DND-41 (cell line): ENCODE measurements at regions not wholly inside any gene's neighbourhood (a gene's known extent, or its start where the extent isn't known, plus 50 kb on each side); places are given as distances from the start of the nearest gene placed in this dataset.

ENCODE experiments used
- CTCF ChIP-seq: IDR thresholded peaks from 2 replicates; pipeline ENCODE4 v1.5.1; 2012; ENCODE audit warnings: borderline replicate concordance, low read length, moderate library complexity, mild to moderate bottlenecking; ENCODE audit not compliant: poor library complexity, severe bottlenecking; ENCODE audit errors: extremely low read depth
- EZH2 ChIP-seq: IDR thresholded peaks from 3 replicates; pipeline ENCODE4 v1.6.1; 2012; ENCODE audit warnings: borderline replicate concordance, low read depth, mild to moderate bottlenecking, moderate library complexity, low read length, inconsistent platforms; ENCODE audit not compliant: severe bottlenecking

- TF ChIP-seq EZH2: no peak
- no peak for TF ChIP-seq CTCF
Observed at GRCh38 chr13:78098249-78098648, 179.6 kb upstream of the EDNRB start.
